ENCODE measurements at regions not wholly inside any gene's neighbourhood (a gene's known extent, or its start where the extent isn't known, plus 50 kb on each side); places are given as distances from the start of the nearest gene placed in this dataset.

DNA sequence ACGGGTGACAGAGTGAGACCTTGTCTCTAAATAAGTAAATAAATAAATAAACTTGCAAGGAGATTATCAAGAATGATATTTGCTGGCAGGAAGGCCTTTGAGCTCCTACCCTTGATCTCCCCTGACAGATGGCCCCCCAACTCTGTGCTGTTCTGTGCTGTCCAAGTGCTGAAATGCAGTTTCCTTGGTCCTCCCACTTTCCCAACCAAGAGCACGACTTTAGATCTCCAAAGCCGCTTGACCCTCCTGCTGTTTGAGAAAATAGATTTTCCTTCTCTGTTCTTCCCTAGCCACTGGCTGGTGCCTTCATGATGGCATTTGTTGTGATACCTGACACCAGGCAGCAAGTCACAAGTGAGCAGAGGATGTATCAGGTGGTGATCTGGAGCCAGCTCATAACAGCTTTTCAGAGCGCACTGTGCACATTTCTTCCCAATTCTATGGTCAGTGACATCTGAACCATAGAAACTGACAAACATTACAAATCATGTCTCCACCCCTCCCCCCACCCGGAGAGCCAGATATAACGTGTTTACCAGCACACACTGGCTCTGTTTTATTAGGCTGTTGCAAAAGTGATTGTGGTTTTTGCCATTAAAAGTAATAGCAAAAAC lies 80.0 kb upstream of the PUM3 start:
- Histone ChIP-seq H3K4me1 (ENCODE audit: insufficient read depth, low read length) (no peaks in the 10 kb centered on the region), H3K9me3 (ENCODE audit: low read length) (no peaks in the 10 kb centered on the region), H3K27me3 (ENCODE audit: insufficient read depth, low read length) (no peaks in the 10 kb centered on the region), H3K4me3 (ENCODE audit: low read length) (no peak overlapping the region), H2AFZ (ENCODE audit: low read depth, low read length) (no peak overlapping the region), H3K36me3 (ENCODE audit: insufficient read depth, low read length) (no peaks in the 10 kb centered on the region)

DNA sequence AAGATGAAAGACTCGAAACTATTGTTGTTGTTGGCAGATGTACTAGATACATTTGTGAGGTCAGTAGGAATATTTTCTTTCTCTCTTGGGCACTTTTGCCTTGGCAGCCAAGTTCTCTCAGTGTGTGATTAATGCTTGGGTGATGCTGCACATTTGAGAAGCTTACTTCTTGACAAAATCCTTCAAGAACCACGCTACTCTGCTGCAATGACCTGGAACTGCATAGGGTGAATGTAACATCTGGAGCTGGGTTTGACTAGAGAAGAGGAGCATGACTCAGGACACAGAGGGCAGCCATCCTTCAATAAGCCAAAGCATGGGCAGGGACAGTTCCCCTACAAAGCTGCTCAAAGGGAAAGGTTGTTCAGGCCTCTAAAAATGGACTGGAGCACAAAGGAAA lies 75.5 kb upstream of the PUM3 start:
- no peaks in the 10 kb centered on the region for H3K36me3 ChIP-seq (ENCODE audit: insufficient read depth, low read length)
- no peak overlapping the region for H3K4me3 ChIP-seq (ENCODE audit: low read length)
- no peaks in the 10 kb centered on the region for H3K4me1 ChIP-seq (ENCODE audit: insufficient read depth, low read length)
- H3K9me3 ChIP-seq (ENCODE audit: low read length) = no peaks in the 10 kb centered on the region
- H3K27me3 ChIP-seq (ENCODE audit: insufficient read depth, low read length) = no peaks in the 10 kb centered on the region
- no peak overlapping the region for H2AFZ ChIP-seq (ENCODE audit: low read depth, low read length)

DNA sequence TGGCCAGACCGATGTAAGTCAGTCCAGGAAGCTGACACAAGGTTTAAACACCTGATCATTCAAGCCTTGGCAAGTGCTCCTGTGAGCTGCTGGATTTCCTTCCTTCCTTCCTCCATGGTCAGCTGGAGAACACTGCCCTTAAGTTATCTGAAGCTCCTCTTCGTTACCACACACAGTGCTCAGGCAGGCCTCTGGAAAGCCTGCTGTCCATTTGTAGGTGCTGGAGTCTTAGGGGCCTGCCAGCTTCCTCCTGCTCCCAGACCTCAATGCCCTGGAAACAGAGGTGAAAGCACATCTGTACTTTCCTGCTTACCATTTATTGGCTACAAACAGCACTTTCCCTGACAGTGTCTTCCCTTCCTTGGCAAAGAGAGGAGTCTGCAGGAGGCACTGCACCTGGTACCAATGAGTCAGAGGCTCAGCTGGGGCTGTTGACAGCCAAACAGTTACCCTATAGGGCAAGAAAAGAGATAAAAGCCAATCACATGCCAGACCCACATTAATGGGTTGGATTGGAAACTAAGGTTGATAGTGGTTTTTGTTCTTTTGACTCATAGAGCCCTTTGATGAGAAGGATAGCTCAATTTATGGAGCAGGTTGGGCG lies 72.6 kb upstream of the PUM3 start:
- Histone ChIP-seq H3K4me1 (ENCODE audit: insufficient read depth, low read length) (no peaks in the 10 kb centered on the region), H3K4me3 (ENCODE audit: low read length) (no peak overlapping the region), H3K36me3 (ENCODE audit: insufficient read depth, low read length) (no peaks in the 10 kb centered on the region), H2AFZ (ENCODE audit: low read depth, low read length) (no peak overlapping the region), H3K9me3 (ENCODE audit: low read length) (no peaks in the 10 kb centered on the region), H3K27me3 (ENCODE audit: insufficient read depth, low read length) (no peaks in the 10 kb centered on the region)

DNA sequence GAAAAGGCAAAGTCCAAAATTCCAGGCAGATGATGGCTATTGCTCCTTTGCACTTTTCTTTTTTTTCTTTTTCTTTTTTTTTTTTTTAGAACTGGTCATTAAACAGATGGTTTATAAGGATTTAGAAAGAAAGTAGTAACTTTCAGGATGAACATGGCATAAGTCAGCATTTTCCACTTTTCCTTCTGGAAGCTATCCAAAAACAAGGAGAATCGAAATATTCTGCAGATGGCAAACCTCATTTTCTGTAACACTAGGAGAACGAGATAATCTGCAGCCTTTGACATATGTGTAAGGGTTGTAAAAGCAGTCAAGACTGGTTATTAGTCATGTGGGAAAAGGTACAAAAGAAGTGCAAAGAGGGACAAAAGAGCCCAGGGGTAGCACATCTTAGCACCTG lies 69.1 kb upstream of the PUM3 start:
- Histone ChIP-seq H3K4me3 (ENCODE audit: low read length) (no peak overlapping the region), H3K27me3 (ENCODE audit: insufficient read depth, low read length) (no peaks in the 10 kb centered on the region), H3K4me1 (ENCODE audit: insufficient read depth, low read length) (no peaks in the 10 kb centered on the region), H3K36me3 (ENCODE audit: insufficient read depth, low read length) (no peaks in the 10 kb centered on the region), H3K9me3 (ENCODE audit: low read length) (no peaks in the 10 kb centered on the region), H2AFZ (ENCODE audit: low read depth, low read length) (no peak overlapping the region)

DNA sequence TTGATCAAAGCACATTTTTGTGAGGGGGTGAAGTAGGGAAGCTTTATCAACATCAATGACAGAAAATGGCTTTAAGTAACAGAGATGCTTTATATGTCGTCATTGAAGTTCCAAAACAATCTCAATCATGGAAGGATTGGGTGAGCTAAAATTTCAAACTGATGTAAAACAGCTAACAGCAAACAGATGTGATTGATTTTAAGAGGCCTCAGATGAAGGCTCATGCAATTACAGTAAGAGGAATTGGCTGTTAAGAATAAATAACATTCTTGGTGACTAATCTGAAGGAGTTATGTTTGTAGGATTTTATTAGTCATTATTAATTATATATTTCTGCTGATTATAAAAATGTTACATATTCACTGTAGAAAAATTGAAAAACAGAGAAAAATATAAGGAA lies 63.5 kb upstream of the PUM3 start:
- Histone ChIP-seq H3K27me3 (ENCODE audit: insufficient read depth, low read length) (no peaks in the 10 kb centered on the region), H3K4me1 (ENCODE audit: insufficient read depth, low read length) (no peaks in the 10 kb centered on the region), H3K36me3 (ENCODE audit: insufficient read depth, low read length) (no peaks in the 10 kb centered on the region), H2AFZ (ENCODE audit: low read depth, low read length) (no peak overlapping the region), H3K4me3 (ENCODE audit: low read length) (no peak overlapping the region), H3K9me3 (ENCODE audit: low read length) (no peaks in the 10 kb centered on the region)

DNA sequence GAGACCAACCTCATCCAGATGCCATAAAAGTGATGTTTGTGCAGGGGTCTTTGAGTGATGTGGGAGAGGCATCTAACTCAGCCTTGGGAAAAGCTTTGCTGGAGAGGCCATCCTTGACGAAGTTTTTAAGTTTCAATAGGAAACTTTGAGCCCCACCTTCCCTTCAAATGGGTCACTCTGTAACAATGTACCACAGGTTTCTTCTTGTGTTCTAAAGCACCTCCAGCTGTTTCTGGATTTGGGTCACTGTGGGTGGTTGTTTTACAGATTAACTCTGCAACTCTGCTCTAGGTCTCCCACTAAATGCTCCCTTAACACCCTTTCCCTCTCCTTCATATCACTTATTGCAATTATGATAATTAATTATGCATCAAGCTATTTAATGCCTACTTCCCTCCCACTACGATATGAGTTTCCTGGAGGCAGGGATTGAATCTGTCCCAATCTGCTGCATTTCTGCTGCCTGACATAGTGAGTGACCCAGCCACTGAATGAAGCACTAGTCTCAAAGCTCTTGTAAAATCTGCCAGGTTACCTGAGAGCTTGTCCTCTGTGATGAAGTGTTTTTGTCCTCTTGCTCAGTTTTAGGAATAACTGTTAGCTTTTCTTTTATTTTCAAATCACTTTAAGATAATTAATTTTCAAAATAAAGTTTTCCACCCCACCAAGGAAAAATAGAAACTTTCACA lies 60.5 kb upstream of the PUM3 start:
- H3K4me3 ChIP-seq (ENCODE audit: low read length) = no peak overlapping the region
- no peaks in the 10 kb centered on the region for H3K4me1 ChIP-seq (ENCODE audit: insufficient read depth, low read length)
- H2AFZ ChIP-seq (ENCODE audit: low read depth, low read length) = no peak overlapping the region
- no peaks in the 10 kb centered on the region for H3K27me3 ChIP-seq (ENCODE audit: insufficient read depth, low read length)
- no peaks in the 10 kb centered on the region for H3K9me3 ChIP-seq (ENCODE audit: low read length)
- H3K36me3 ChIP-seq (ENCODE audit: insufficient read depth, low read length) = no peaks in the 10 kb centered on the region
